GM12878 (cell line): ENCODE measurements at regions not wholly inside any gene's neighbourhood (a gene's known extent, or its start where the extent isn't known, plus 50 kb on each side); places are given as distances from the start of the nearest gene placed in this dataset.
A peak's percentile ranks its signal among the peaks of the same experiment; 100 is the strongest.

Source experiments
- ATF7 ChIP-seq: fragments of 450-650 bp; IDR thresholded peaks from 2 replicates; pipeline ENCODE4 v1.6.1; 2016; ENCODE audit warnings: low read depth, mild to moderate bottlenecking
- BACH1 ChIP-seq: fragments of 450-650 bp; IDR thresholded peaks from 2 replicates; pipeline ENCODE4 v1.6.1; 2017; ENCODE audit warnings: mild to moderate bottlenecking, borderline replicate concordance
- BHLHE40 ChIP-seq, 2 experiments: fragments of 450-650 bp in 1 of 2; IDR thresholded peaks; 2 replicates each; pipeline ENCODE4 v1.6.1; 2011 to 2017; ENCODE audit warnings: low read depth in 2 of 2, borderline replicate concordance in 1 of 2, improper control_type of control experiment in 1 of 2, low read length in 1 of 2, mild to moderate bottlenecking in 1 of 2
- BRCA1 ChIP-seq: IDR thresholded peaks from 2 replicates; pipeline ENCODE4 v1.6.1; 2011; ENCODE audit warnings: low read depth, low read length, improper control_type of control experiment
- CBFB ChIP-seq: IDR thresholded peaks from 2 replicates; pipeline ENCODE4 v1.6.1; 2016; ENCODE audit warnings: antibody characterized with exemption, low read depth
- CHD1 ChIP-seq: IDR thresholded peaks from 2 replicates; pipeline ENCODE4 v1.6.1; 2012; ENCODE audit warnings: low read depth, low read length, improper control_type of control experiment
- DPF2 ChIP-seq: fragments of 450-650 bp; IDR thresholded peaks from 2 replicates; pipeline ENCODE4 v1.6.1; 2017; ENCODE audit warnings: mild to moderate bottlenecking
- FOXK2 ChIP-seq: fragments of 450-650 bp; IDR thresholded peaks from 2 replicates; pipeline ENCODE4 v1.6.1; 2017; ENCODE audit warnings: mild to moderate bottlenecking, moderate library complexity
- HDAC2 ChIP-seq: fragments of 200-600 bp; sonication (generic); IDR thresholded peaks from 2 replicates; pipeline ENCODE4 v1.6.1; 2017
- IRF5 ChIP-seq: fragments of 450-650 bp; IDR thresholded peaks from 2 replicates; pipeline ENCODE4 v1.6.1; 2017; ENCODE audit warnings: borderline replicate concordance
- JUNB ChIP-seq: IDR thresholded peaks from 2 replicates; pipeline ENCODE4 v1.6.1; 2016; ENCODE audit warnings: antibody characterized with exemption, mild to moderate bottlenecking
- JUND ChIP-seq: IDR thresholded peaks from 2 replicates; pipeline ENCODE4 v1.6.1; 2012; ENCODE audit warnings: low read depth, mild to moderate bottlenecking, low read length, improper control_type of control experiment, moderate library complexity
- MAX ChIP-seq: IDR thresholded peaks from 2 replicates; pipeline ENCODE4 v1.6.1; 2012; ENCODE audit warnings: low read depth, low read length, improper control_type of control experiment
- MTA3 ChIP-seq: IDR thresholded peaks from 2 replicates; pipeline ENCODE4 v1.6.1; 2012; ENCODE audit warnings: low read length, inconsistent platforms, borderline replicate concordance
- MXI1 ChIP-seq: fragments of 150-350 bp; IDR thresholded peaks from 2 replicates; pipeline ENCODE4 v1.6.1; 2011; ENCODE audit warnings: low read depth, mild to moderate bottlenecking, inconsistent platforms, low read length, improper control_type of control experiment
- MYB ChIP-seq: fragments of 150-350 bp; IDR thresholded peaks from 2 replicates; pipeline ENCODE4 v1.6.1; 2014; ENCODE audit warnings: mild to moderate bottlenecking, low read depth, low read length, borderline replicate concordance
- NBN ChIP-seq: fragments of 450-650 bp; IDR thresholded peaks from 2 replicates; pipeline ENCODE4 v1.6.1; 2016
- NR2C2 ChIP-seq: IDR thresholded peaks from 2 replicates; pipeline ENCODE4 v1.6.1; 2011; ENCODE audit warnings: borderline replicate concordance, low read depth; ENCODE audit not compliant: control insufficient read depth, insufficient read length
- PKNOX1 ChIP-seq: fragments of 450-650 bp; IDR thresholded peaks from 2 replicates; pipeline ENCODE4 v1.6.1; 2016; ENCODE audit warnings: mild to moderate bottlenecking
- POU2F2 ChIP-seq: IDR thresholded peaks from 3 replicates; pipeline ENCODE4 v1.6.1; 2011; ENCODE audit warnings: low read depth, mild to moderate bottlenecking, low read length, borderline replicate concordance
- RBBP5 ChIP-seq: fragments of 200-600 bp; sonication (generic); conservative IDR thresholded peaks from 2 replicates; pipeline ENCODE4 v1.6.1; 2016
- RCOR1 ChIP-seq: conservative IDR thresholded peaks from 2 replicates; pipeline ENCODE4 v1.6.1; 2012; ENCODE audit warnings: low read depth, low read length, improper control_type of control experiment
- RFX5 ChIP-seq: IDR thresholded peaks from 2 replicates; pipeline ENCODE4 v1.6.1; 2011; ENCODE audit warnings: low read depth, low read length, improper control_type of control experiment
- RUNX3 ChIP-seq: IDR thresholded peaks from 2 replicates; pipeline ENCODE4 v1.6.1; 2012; ENCODE audit warnings: low read length, inconsistent platforms
- SMAD1 ChIP-seq: fragments of 450-650 bp; IDR thresholded peaks from 2 replicates; pipeline ENCODE4 v1.6.1; 2018; ENCODE audit warnings: mild to moderate bottlenecking, low read depth; ENCODE audit not compliant: partially characterized antibody
- SREBF1 ChIP-seq: IDR thresholded peaks from 2 replicates; pipeline ENCODE4 v1.6.1; 2012; ENCODE audit warnings: mild to moderate bottlenecking, low read length
- STAT1 ChIP-seq: fragments of 450-650 bp; conservative IDR thresholded peaks from 2 replicates; pipeline ENCODE4 v1.6.1; 2014; ENCODE audit warnings: antibody characterized with exemption, mild to moderate bottlenecking
- STAT3 ChIP-seq: IDR thresholded peaks from 2 replicates; pipeline ENCODE4 v1.6.1; 2011; ENCODE audit warnings: low read depth, low read length, improper control_type of control experiment
- TBL1XR1 ChIP-seq: IDR thresholded peaks from 2 replicates; pipeline ENCODE4 v1.6.1; 2012; ENCODE audit warnings: low read depth, low read length, improper control_type of control experiment
- YY1 ChIP-seq: IDR thresholded peaks from 2 replicates; pipeline ENCODE4 v1.6.1; 2011; ENCODE audit warnings: low read depth, mild to moderate bottlenecking, low read length
- ZBED1 ChIP-seq: IDR thresholded peaks from 2 replicates; pipeline ENCODE4 v1.6.1; 2016; ENCODE audit warnings: borderline replicate concordance
- ZBTB33 ChIP-seq: fragments of 450-650 bp; IDR thresholded peaks from 2 replicates; pipeline ENCODE4 v1.6.1; 2017; ENCODE audit warnings: mild to moderate bottlenecking

GRCh38 chr2:145751629-145752028 lies 1231.7 kb upstream of the ZEB2 start (continued):
- TF ChIP-seq ATF7: 0 out of 2 replicates have a peak, but pooled peaks have one; percentile 40
- no peak for TF ChIP-seq MYB
- no peak for TF ChIP-seq IRF5
- no peak for TF ChIP-seq PKNOX1
- no peak for TF ChIP-seq JUND
- TF ChIP-seq FOXK2: no peak
- TF ChIP-seq JUNB: peak; percentile 98
- peak; percentile 86 for TF ChIP-seq TBL1XR1
- TF ChIP-seq SMAD1: no peak
- no peak for TF ChIP-seq STAT1
- TF ChIP-seq RUNX3: peak; percentile 99
- TF ChIP-seq STAT3: no peak
- no peak for TF ChIP-seq YY1
- peak; percentile 66; the same call in 1 of the 2 replicates for TF ChIP-seq BACH1
- TF ChIP-seq RCOR1: no peak
- TF ChIP-seq BHLHE40 (IDR thresholded peaks at IDR 0.05; ENCODE audit: borderline replicate concordance in 1 of 2, low read depth in 2 of 2, low read length in 1 of 2): peak in 1 of 2 experiments; percentile 29; a peak in 1 of 4 replicates
- peak; percentile 35; the same call in 1 of the 2 replicates for TF ChIP-seq SREBF1
- peak; percentile 81; the same call in 1 of the 2 replicates for TF ChIP-seq MTA3
- no peak for TF ChIP-seq RFX5
- TF ChIP-seq CBFB: peak; percentile 91
- no peak for TF ChIP-seq MAX
- TF ChIP-seq BRCA1: no peak
- peak; percentile 37; the same call in 1 of the 2 replicates for TF ChIP-seq NBN
- no peak for TF ChIP-seq ZBTB33
- no peak for TF ChIP-seq CHD1
- peak; percentile 93 for TF ChIP-seq DPF2
- peak; percentile 89 for TF ChIP-seq ZBED1
- no peak for TF ChIP-seq HDAC2
- TF ChIP-seq RBBP5: no peak
- peak; percentile 75; the same call in 1 of the 3 replicates for TF ChIP-seq POU2F2
- no peak for TF ChIP-seq NR2C2
- TF ChIP-seq MXI1: no peak
